ENCODE measurements at regions not wholly inside any gene's neighbourhood (a gene's known extent, or its start where the extent isn't known, plus 50 kb on each side); places are given as distances from the start of the nearest gene placed in this dataset.

- ChIA-PET CTCF (ENCODE audit: unreplicated experiment) (no interaction called here), POLR2A (no interaction called here)
- intact Hi-C loops (cut with micrococcal nuclease; ENCODE audit: unreplicated experiment) = no loop called here
Measured at GRCh38 chr1:55456971-55457370, 241.8 kb upstream of the USP24 start.

DNA sequence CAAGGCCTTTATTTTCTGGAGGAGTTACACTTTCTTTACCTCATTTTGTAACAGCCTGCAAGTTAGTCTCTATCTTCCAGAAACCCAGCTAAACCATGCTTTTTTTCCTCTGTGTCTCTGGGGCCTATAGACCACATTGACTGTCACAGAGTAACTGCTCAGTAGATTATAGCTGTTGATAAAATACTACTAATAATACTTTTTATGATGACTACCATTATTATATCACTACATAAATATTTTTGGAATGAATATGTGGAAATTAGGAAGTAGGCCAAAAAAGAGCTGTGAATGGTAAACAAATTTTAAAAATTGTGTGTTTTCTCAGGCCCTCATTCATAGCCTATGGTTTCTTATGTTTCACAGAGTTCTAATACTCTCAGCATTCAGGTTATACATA lies 233.1 kb upstream of the USP24 start:
- Histone ChIP-seq H3K79me2 (ENCODE audit: insufficient read depth, low read depth, low read length) (no peaks in the 10 kb centered on the region), H3K4me1 (ENCODE audit: insufficient read depth, low read length, poor library complexity, severe bottlenecking) (no peaks in the 10 kb centered on the region), H2AFZ (ENCODE audit: low read length) (no peak overlapping the region), H3K27ac (ENCODE audit: low read depth, low read length, poor library complexity, severe bottlenecking) (no peak overlapping the region), H3K4me3 (ENCODE audit: low read depth, low read length, poor library complexity, severe bottlenecking) (no peak overlapping the region), H3K4me2 (ENCODE audit: low read length) (no peak overlapping the region), H3K9me3 (ENCODE audit: low read length) (no peaks in the 10 kb centered on the region), H4K20me1 (ENCODE audit: insufficient read depth, low read length) (no peaks in the 10 kb centered on the region), H3K36me3 (ENCODE audit: insufficient read depth, low read length) (no peaks in the 10 kb centered on the region), H3K9me2 (ENCODE audit: insufficient read depth, low read length) (no peaks in the 10 kb centered on the region)
- DNase-seq (ENCODE audit: low spot score) = no peak
- intact Hi-C loops (cut with micrococcal nuclease; ENCODE audit: unreplicated experiment) = no loop called here
- BruUV-seq (replicated peaks) = no TSS peak
- TF ChIP-seq CTCF (conservative IDR thresholded peaks at IDR 0.05; ENCODE audit: low read length) (no peak), EZH2phosphoT487 (IDR thresholded peaks at IDR 0.05; ENCODE audit: borderline replicate concordance, low read depth, low read length) (no peak)
- ChIA-PET POLR2A (interaction anchor here (0.6 kb wide), 1 partner anchor 312 kb away, joined by 3 read pairs; no protein-coding TSS in a partner anchor), CTCF (ENCODE audit: unreplicated experiment) (no interaction called here)

More at GRCh38 chr1:55456971-55457370, 241.8 kb upstream of the USP24 start:
- TF ChIP-seq CTCF (conservative IDR thresholded peaks at IDR 0.05; ENCODE audit: low read length) (no peak), EZH2phosphoT487 (IDR thresholded peaks at IDR 0.05; ENCODE audit: borderline replicate concordance, low read depth, low read length) (no peak)
- Histone ChIP-seq H3K4me3 (ENCODE audit: low read depth, low read length, poor library complexity, severe bottlenecking) (no peak overlapping the region), H3K36me3 (ENCODE audit: insufficient read depth, low read length) (no peaks in the 10 kb centered on the region), H3K9me3 (ENCODE audit: low read length) (no peaks in the 10 kb centered on the region), H3K27ac (ENCODE audit: low read depth, low read length, poor library complexity, severe bottlenecking) (no peak overlapping the region), H4K20me1 (ENCODE audit: insufficient read depth, low read length) (no peaks in the 10 kb centered on the region), H3K4me1 (ENCODE audit: insufficient read depth, low read length, poor library complexity, severe bottlenecking) (no peaks in the 10 kb centered on the region), H3K9me2 (ENCODE audit: insufficient read depth, low read length) (no peaks in the 10 kb centered on the region), H3K79me2 (ENCODE audit: insufficient read depth, low read depth, low read length) (no peaks in the 10 kb centered on the region), H3K4me2 (ENCODE audit: low read length) (no peak overlapping the region), H2AFZ (ENCODE audit: low read length) (no peak overlapping the region)
- BruUV-seq (replicated peaks) = no TSS peak
- DNase-seq (ENCODE audit: low spot score) = no peak

DNA sequence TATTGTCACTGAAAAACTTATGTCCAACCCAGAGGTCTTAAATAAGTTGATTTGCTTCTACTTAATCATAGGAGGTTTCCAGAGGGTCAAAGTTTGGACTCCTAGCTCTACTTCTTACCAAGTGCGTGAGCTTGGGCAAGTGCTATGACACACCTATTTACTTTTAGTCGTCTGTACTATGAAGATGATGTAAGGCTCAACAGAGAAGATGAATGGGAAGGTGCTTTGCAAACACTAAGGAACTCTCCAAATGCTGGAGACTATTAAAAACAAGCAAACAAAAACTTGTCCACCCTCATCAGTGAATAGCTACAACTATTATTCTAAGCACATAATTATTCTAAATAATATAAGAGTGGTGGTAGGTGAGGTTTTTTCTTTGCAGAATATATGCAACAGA lies 232.3 kb upstream of the USP24 start:
- no peak overlapping the region for H3K4me3 ChIP-seq (ENCODE audit: low read depth, low read length, poor library complexity, severe bottlenecking)
- no peak overlapping the region for H3K27ac ChIP-seq (ENCODE audit: low read depth, low read length, poor library complexity, severe bottlenecking)
- H2AFZ ChIP-seq (ENCODE audit: low read length) = no peak overlapping the region
- no peak overlapping the region for H3K4me2 ChIP-seq (ENCODE audit: low read length)
- H3K9me3 ChIP-seq (ENCODE audit: low read length) = no peaks in the 10 kb centered on the region
- intact Hi-C loops (cut with micrococcal nuclease; ENCODE audit: unreplicated experiment) = no loop called here
- no peaks in the 10 kb centered on the region for H3K36me3 ChIP-seq (ENCODE audit: insufficient read depth, low read length)
- POLR2A ChIA-PET = no interaction called here
- TF ChIP-seq CTCF (conservative IDR thresholded peaks at IDR 0.05; ENCODE audit: low read length) = no peak
- TF ChIP-seq EZH2phosphoT487 (IDR thresholded peaks at IDR 0.05; ENCODE audit: borderline replicate concordance, low read depth, low read length) = no peak
- no TSS peak for BruUV-seq (replicated peaks)
- H3K9me2 ChIP-seq (ENCODE audit: insufficient read depth, low read length) = no peaks in the 10 kb centered on the region
- no peaks in the 10 kb centered on the region for H3K4me1 ChIP-seq (ENCODE audit: insufficient read depth, low read length, poor library complexity, severe bottlenecking)
- CTCF ChIA-PET (ENCODE audit: unreplicated experiment) = no interaction called here
- H4K20me1 ChIP-seq (ENCODE audit: insufficient read depth, low read length) = no peaks in the 10 kb centered on the region
- H3K79me2 ChIP-seq (ENCODE audit: insufficient read depth, low read depth, low read length) = no peaks in the 10 kb centered on the region
- no peak for DNase-seq (ENCODE audit: low spot score)
